AG04449 (cell line): ENCODE measurements at regions not wholly inside any gene's neighbourhood (a gene's known extent, or its start where the extent isn't known, plus 50 kb on each side); places are given as distances from the start of the nearest gene placed in this dataset.

Experiments used
- CTCF ChIA-PET: fragments of 350-600 bp; formaldehyde crosslinking; extraction: SDS; loops from one replicate; lab custom pipeline; 2021; ENCODE audit warnings: antibody characterized with exemption; lab: Yijun Ruan, JAX
- POLR2A ChIA-PET: fragments of 400-600, 350-600 bp; formaldehyde crosslinking; extraction: SDS; loops from one replicate; lab custom pipeline; 2020; ENCODE audit warnings: antibody characterized with exemption, inconsistent platforms; lab: Yijun Ruan, JAX
- DNase-seq: peaks from one replicate; pipeline ENCODE4 v3.0.0-alpha.2; 2010; ENCODE audit warnings: low read depth, low spot score
- H3K4me3 ChIP-seq: 2 replicates; pipeline ENCODE4 v1.5.1; 2011; ENCODE audit warnings: low read depth, mild to moderate bottlenecking, control low read depth, low read length
- CTCF ChIP-seq: IDR thresholded peaks from one replicate; pipeline ENCODE4 v1.5.1; 2011; ENCODE audit warnings: mild to moderate bottlenecking, moderate library complexity, low read length, control low read depth, inconsistent platforms; ENCODE audit not compliant: insufficient read depth; ENCODE audit errors: missing control alignments

GRCh38 chr7:156061689-156062255 is 249.5 kb upstream of the SHH start:
- H3K4me3 ChIP-seq, result no peak overlapping the region
- ChIA-PET CTCF (no interaction called here), POLR2A (no interaction called here)
- TF ChIP-seq CTCF, result no peak
- no peak for DNase-seq

- CTCF ChIA-PET, result no interaction called here
- POLR2A ChIA-PET, result no interaction called here
- no peak for TF ChIP-seq CTCF
- no peak for DNase-seq
- no peak overlapping the region for H3K4me3 ChIP-seq
Measured at GRCh38 chr7:156060925-156061324, 248.7 kb upstream of the SHH start.

- no peak overlapping the region for H3K4me3 ChIP-seq
- TF ChIP-seq CTCF, result no peak
- CTCF ChIA-PET, result no interaction called here
- DNase-seq, result no peak
- POLR2A ChIA-PET, result no interaction called here
Measured at GRCh38 chr7:156059369-156059768, 247.1 kb upstream of the SHH start.

GRCh38 chr7:156058248-156058647 is 246.0 kb upstream of the SHH start:
- DNase-seq, result no peak
- H3K4me3 ChIP-seq, result no peak overlapping the region
- CTCF ChIA-PET, result no interaction called here
- POLR2A ChIA-PET, result no interaction called here
- no peak for TF ChIP-seq CTCF

GRCh38 chr7:156056534-156056933 is 244.3 kb upstream of the SHH start:
- H3K4me3 ChIP-seq, result no peak overlapping the region
- no peak for TF ChIP-seq CTCF
- CTCF ChIA-PET, result no interaction called here
- POLR2A ChIA-PET, result no interaction called here
- DNase-seq, result no peak

GRCh38 chr7:156055206-156055822 is 243.1 kb upstream of the SHH start:
- no peak for TF ChIP-seq CTCF
- CTCF ChIA-PET, result no interaction called here
- H3K4me3 ChIP-seq, result no peak overlapping the region

More at GRCh38 chr7:156055206-156055822, 243.1 kb upstream of the SHH start:
- POLR2A ChIA-PET, result no interaction called here
- DNase-seq, result no peak
